GM18873 (cell line): ENCODE measurements at regions not wholly inside any gene's neighbourhood (a gene's known extent, or its start where the extent isn't known, plus 50 kb on each side); places are given as distances from the start of the nearest gene placed in this dataset.

Source experiments
- ATAC-seq: cut with Tn5 transposase; IDR thresholded peaks from one replicate; pipeline ENCODE4 v1.9.1; 2021; ENCODE audit warnings: mild to moderate bottlenecking, moderate library complexity, moderate number of reproducible peaks; ENCODE audit not compliant: unreplicated experiment, low FRiP score

DNA sequence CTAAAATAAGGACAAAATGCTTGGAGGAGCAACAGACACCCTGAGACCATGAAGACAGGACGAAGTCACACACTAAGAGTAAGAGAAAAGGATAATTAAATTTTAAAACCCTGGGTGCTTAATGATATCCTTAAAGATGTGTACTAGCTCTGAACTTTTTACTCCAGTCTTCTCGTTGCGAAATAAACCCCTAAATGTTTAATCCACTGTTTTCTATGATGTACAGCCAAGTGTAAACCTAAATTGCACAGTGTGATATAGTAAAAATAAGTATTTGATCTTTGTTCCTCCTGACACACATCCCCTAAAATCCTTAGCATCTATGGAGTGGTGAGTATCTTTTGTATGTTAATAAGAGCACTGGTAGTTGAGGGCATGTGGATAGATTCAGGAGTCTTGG, 157.5 kb upstream of the PKDCC start:
- no peak for ATAC-seq

- no peak for ATAC-seq
Observed at GRCh38 chr2:41892476-41892875, 155.3 kb upstream of the PKDCC start.

DNA sequence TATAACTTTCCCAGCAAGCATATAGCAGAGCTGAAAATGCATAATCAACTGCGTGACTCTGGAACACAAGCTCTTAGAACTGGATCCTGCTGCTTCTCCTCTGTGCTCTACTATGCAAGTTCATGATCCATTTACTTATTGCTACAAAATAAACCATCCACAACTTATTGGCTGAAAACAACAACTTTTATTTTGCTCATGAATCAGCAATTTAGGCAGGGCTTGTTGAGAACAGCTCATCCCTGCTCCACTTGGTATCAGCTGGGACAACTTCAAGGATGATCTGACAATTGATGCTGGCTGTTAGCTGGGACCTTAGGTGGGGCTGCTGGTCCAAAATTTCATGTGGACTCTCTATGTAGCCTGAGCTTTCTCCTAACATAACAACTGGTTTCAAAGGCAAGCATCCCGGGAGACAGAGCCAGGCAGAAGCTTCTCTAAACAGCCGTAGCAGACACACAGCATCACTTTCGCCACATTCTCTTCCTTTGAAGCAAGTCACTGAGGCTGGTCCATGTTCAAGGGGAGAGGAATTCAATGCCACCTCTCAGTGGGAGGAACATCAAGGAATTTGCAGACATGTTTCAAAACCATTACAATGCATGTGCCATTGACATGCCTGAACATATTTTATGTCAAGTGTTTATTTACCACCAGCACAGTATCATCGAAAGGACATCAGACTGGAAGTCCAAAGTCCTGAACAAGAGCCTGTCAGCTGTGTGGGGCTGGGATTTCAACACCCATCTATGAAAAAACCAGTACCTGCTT, 153.1 kb upstream of the PKDCC start:
- ATAC-seq: no peak

DNA sequence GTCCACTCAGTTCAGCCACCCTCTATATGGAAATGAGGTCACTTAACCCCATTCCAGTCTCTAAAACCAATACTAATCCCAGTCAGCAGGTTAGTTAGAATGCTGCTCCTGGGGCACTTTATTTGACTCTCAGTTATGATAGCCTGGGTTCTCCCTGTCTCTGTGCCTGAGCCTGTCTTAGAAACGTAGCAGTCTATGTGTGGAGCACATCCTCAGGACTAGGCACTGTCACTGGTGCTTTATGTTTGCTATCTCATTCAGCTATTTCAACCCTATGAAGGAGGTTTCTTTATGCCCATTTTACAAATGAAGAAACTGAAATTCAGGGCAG, 152.5 kb upstream of the PKDCC start:
- no peak for ATAC-seq

DNA sequence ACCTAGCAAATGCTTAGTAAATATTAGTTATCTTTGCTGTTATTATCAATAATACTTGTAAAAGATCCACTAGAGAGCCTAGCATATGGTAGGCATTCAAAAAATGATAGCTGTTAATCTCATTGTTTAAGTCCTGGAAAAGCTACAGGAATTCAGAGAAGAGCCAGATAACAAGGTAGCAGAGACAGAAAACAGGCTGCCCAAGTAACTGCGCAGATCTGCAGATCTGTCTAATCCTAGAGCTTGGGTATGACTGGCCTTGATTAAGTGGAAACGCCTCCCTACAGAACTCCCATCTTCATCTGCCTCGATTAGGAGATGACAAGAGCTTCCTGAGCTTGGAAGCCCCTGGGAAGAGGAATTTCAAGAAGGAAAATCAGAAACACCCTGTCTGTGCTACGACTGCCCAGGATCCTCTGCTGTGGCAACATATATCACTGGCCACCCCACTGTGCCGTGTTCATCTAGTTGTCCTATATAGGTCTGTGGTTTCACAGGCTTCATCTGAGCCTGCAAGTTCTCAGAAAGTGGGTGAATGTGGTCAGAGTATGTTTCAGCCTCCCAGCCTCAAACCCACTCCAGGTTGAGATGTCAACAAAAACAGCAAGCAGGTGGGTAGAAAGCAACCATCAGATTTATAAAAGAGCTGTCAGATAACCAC, 151.5 kb upstream of the PKDCC start:
- peak; percentile 66 for ATAC-seq

DNA sequence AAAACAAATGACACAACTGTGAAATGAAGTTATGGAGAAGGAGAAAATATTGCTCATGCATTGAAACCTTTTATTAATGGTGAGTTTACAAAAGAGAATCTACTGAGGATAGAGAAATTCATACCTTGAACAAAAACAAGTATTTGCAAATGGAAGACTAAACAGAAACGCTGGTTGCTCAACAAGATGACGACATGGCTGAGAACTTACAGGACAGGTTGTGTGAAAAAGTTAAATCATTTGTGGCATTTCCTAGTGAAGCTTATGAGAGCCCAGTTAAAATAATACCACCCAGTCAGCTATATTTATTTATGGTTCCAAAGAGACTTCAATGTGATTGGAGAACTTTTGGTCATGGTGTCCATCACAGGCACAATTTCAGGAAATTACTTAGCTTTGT, 148.6 kb upstream of the PKDCC start:
- ATAC-seq: no peak

DNA sequence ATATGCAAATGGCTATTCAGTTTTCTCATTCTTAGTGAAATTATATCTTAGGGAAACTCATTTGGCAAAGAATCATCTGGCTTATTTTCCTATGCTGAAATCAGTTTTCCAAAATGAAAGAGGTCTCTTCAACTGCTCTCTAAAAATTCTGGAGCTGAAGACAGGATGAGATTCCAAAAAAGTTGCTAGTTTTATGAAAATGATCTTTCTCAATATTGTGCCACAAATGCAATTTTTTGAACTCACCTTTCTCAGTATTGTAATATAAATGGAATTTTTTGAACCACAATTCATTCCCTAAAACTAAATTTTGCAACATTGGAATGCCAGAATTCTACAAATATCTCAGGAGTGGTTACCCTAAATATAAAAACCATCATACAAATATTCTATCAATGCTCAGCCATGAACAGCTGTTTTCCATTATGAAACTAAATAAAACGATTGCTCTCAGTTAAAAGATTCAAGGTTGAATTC, 147.7 kb upstream of the PKDCC start:
- no peak for ATAC-seq

DNA sequence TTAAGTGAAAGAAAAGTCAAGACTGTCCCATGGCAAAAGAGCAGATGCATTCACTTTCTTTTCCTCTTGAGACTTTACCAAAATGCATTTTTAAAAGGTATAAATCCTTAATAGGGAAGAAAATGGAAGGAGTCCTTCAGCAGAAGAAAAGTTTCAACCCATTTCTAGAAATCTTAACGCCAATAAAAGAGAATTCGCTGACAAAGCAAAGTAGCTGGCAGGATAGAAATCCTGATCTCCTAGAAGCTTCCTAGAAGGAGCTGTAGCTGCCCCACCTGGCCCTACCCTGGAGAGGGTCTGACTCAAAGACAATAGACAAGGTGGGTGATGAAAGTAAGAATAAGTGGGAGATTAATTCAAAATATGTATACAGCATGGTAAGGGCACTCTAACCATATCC, 144.9 kb upstream of the PKDCC start:
- no peak for ATAC-seq

- ATAC-seq: no peak
Observed at GRCh38 chr2:41903474-41904135, 144.2 kb upstream of the PKDCC start.

DNA sequence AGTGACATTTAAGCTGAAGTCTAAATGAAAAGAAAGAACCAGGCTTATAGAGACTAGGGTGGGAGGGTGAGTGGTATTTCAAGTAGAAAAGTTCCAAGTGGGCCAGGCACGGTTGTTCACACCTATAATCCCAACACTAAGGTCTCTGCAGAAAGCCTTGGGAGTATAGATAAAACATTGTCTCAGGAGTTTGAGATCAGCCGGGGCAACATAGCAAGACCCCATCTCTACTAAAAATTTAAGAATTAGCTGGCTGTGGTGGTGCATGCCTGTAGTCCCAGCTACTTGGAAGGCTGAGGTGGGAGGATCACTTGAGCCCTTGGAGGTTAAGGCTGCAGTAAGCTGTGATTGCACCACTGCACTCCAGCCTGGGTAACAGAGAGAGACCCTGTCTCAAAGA, 143.4 kb upstream of the PKDCC start:
- ATAC-seq: no peak

GRCh38 chr2:41905597-41906337, 142.1 kb upstream of the PKDCC start:
- no peak for ATAC-seq

DNA sequence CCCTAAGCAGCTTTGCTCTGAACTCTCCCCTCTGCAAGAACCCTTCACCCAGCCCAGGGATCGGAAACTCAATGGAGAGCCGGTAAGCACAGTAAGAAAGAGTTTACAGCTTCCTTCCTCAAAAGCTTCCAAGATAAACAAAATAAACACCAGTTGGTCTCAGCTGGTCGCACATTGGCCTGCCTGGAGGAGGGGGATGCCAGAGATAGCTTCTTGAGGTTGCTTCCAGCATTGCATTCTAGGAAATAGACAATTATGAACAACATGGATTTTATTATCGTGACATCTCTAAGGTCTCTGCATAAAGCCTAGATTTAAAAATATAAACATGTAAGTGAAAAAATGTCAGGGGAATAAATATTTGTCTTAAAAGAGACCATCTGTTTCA, 141.5 kb upstream of the PKDCC start:
- ATAC-seq: no peak

DNA sequence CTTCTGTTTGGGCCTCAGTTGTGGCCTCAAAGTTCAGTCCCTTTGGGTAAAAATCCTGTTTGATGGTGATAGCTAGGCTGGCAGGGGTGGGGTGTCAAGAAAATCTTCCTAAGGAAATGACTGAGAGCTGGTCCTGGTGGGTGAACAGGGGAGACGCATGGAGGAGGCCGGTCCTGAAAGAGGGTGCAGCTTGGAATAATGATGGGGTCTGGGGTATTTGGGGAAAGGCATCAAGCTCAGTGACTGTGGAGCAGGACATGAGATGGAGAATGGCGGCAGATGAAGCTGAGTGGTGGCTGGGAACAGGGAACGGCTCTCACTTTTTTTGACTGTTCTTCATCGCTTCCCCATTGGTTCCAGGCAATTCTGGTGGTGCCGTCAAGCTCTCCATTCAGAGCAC, 140.7 kb upstream of the PKDCC start:
- ATAC-seq: no peak

- no peak for ATAC-seq
Observed at GRCh38 chr2:41907771-41908207, 140.0 kb upstream of the PKDCC start.

GRCh38 chr2:41908349-41908748, 139.5 kb upstream of the PKDCC start:
- ATAC-seq: no peak

GRCh38 chr2:41909584-41909983, 138.2 kb upstream of the PKDCC start:
- no peak for ATAC-seq

- ATAC-seq: no peak
Observed at GRCh38 chr2:41910126-41910525, 137.7 kb upstream of the PKDCC start.

- ATAC-seq: no peak
Observed at GRCh38 chr2:41911033-41911432, 136.8 kb upstream of the PKDCC start.

- no peak for ATAC-seq
Observed at GRCh38 chr2:41912337-41912736, 135.5 kb upstream of the PKDCC start.

- no peak for ATAC-seq
Observed at GRCh38 chr2:41912776-41913175, 135.0 kb upstream of the PKDCC start.

DNA sequence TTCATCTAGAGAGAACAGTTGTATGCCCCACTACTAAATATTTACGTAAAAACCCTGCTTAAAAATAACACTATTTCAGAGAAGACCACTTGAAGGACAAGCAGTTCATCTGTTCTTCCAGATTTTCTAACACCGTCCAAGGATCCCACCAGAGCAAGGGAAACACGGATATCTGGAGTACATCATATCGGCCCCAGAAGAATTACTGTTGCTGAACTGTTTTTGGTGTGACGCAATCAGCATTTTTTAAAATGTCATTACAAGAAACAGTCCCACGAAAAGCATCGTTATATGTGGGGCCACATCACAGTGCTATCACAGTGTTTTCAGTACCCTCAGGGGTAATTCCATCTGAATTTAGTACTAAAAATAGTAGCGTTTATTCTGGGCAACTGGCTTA, 134.5 kb upstream of the PKDCC start:
- no peak for ATAC-seq
